IMR-90 (cell line): ENCODE measurements at regions not wholly inside any gene's neighbourhood (a gene's known extent, or its start where the extent isn't known, plus 50 kb on each side); places are given as distances from the start of the nearest gene placed in this dataset.

Experiments used
- ATAC-seq: fragments of 200-7000 bp; cut with Tn5 transposase; 2 replicates; pipeline ENCODE4 v1.9.1; 2020; ENCODE audit warnings: low read depth, mild to moderate bottlenecking, moderate library complexity
- BruUV-seq: library from RNA; stranded (reverse); fragments of 400-500 nt; replicated peaks from 2 replicates; lab custom pipeline; 2021; lab: Mats Ljungman, UMichigan
- CTCF ChIA-PET: fragments of 300-600 bp; formaldehyde crosslinking; extraction: SDS; loops from one replicate; lab custom pipeline; 2021; ENCODE audit warnings: antibody characterized with exemption; lab: Yijun Ruan, JAX
- POLR2A ChIA-PET: fragments of 300-600 bp; sonication (Branson Sonifier 250); formaldehyde crosslinking; loops from one replicate; lab custom pipeline; 2022; ENCODE audit warnings: antibody characterized with exemption; ENCODE audit not compliant: unreplicated experiment; lab: Charles Lee
- DNase-seq: peaks from one replicate; pipeline ENCODE4 v3.0.0; 2013
- H2AFZ ChIP-seq: replicated peaks from 2 replicates; pipeline ENCODE3; 2013; ENCODE audit warnings: low read length, mild to moderate bottlenecking; ENCODE audit not compliant: poor library complexity
- H2AK5ac ChIP-seq: 2 replicates; pipeline ENCODE4 v1.6.1; 2013; ENCODE audit warnings: low read depth, low read length, inconsistent platforms
- H2AK9ac ChIP-seq: replicated peaks from 2 replicates; pipeline ENCODE3; 2013; ENCODE audit warnings: mild to moderate bottlenecking, low read depth, low read length, moderate library complexity; ENCODE audit not compliant: poor library complexity
- H2BK120ac ChIP-seq: 2 replicates; pipeline ENCODE4 v1.6.1; 2013; ENCODE audit warnings: low read depth, low read length, inconsistent platforms
- H2BK15ac ChIP-seq: 3 replicates; pipeline ENCODE4 v1.6.1; 2013; ENCODE audit warnings: low read depth, low read length, inconsistent platforms
- H2BK20ac ChIP-seq: 2 replicates; pipeline ENCODE4 v1.6.1; 2013; ENCODE audit warnings: low read depth, mild to moderate bottlenecking, inconsistent platforms, low read length, moderate library complexity
- H2BK5ac ChIP-seq: 2 replicates; pipeline ENCODE4 v1.6.1; 2013; ENCODE audit warnings: mild to moderate bottlenecking, low read depth, low read length, inconsistent platforms; ENCODE audit not compliant: poor library complexity, severe bottlenecking
- H3K14ac ChIP-seq: replicated peaks from 2 replicates; pipeline ENCODE4 v1.6.1; 2013; ENCODE audit warnings: low read depth, low read length, inconsistent platforms
- H3K18ac ChIP-seq: 2 replicates; pipeline ENCODE4 v1.6.1; 2013; ENCODE audit warnings: low read depth, low read length, control low read depth
- H3K23ac ChIP-seq: 2 replicates; pipeline ENCODE4 v1.6.1; 2013; ENCODE audit warnings: low read depth, low read length, inconsistent platforms
- H3K27ac ChIP-seq: 2 replicates; pipeline ENCODE4 v1.5.1; 2013; ENCODE audit warnings: mild to moderate bottlenecking, control low read depth, low read length; ENCODE audit not compliant: insufficient read depth
- H3K27me3 ChIP-seq: 2 replicates; pipeline ENCODE4 v1.6.1; 2013; ENCODE audit warnings: low read length; ENCODE audit not compliant: control insufficient read depth, insufficient read depth
- H3K36me3 ChIP-seq: 2 replicates; pipeline ENCODE4 v1.6.1; 2013; ENCODE audit warnings: low read length, mixed read lengths; ENCODE audit not compliant: control insufficient read depth, insufficient read depth
- H3K4ac ChIP-seq: 2 replicates; pipeline ENCODE4 v1.6.1; 2013; ENCODE audit warnings: low read depth, low read length, inconsistent platforms
- H3K4me1 ChIP-seq: 2 replicates; pipeline ENCODE4 v1.6.1; 2013; ENCODE audit warnings: low read length, mixed read lengths; ENCODE audit not compliant: control insufficient read depth, insufficient read depth
- H3K4me2 ChIP-seq: 2 replicates; pipeline ENCODE4 v1.6.1; 2013; ENCODE audit warnings: low read depth, mild to moderate bottlenecking, control low read depth, low read length, moderate library complexity
- H3K4me3 ChIP-seq: 2 replicates; pipeline ENCODE4 v1.5.1; 2013; ENCODE audit warnings: low read depth, mild to moderate bottlenecking, control low read depth, low read length, moderate library complexity; ENCODE audit not compliant: insufficient read depth
- H3K56ac ChIP-seq: 2 replicates; pipeline ENCODE4 v1.6.1; 2013; ENCODE audit warnings: low read length, inconsistent platforms; ENCODE audit not compliant: insufficient read depth; ENCODE audit errors: extremely low read depth
- H3K79me1 ChIP-seq, 2 experiments: 2 replicates each; pipeline ENCODE4 v1.6.1; 2013; ENCODE audit warnings: low read length in 2 of 2, inconsistent platforms in 1 of 2, low read depth in 1 of 2
- H3K9ac ChIP-seq: 2 replicates; pipeline ENCODE4 v1.6.1; 2013; ENCODE audit warnings: low read depth, low read length, control low read depth
- H3K9me1 ChIP-seq: 2 replicates; pipeline ENCODE4 v1.6.1; 2013; ENCODE audit warnings: low read length, inconsistent platforms; ENCODE audit not compliant: insufficient read depth
- H3K9me3 ChIP-seq: 2 replicates; pipeline ENCODE4 v1.6.1; 2013; ENCODE audit warnings: low read length; ENCODE audit not compliant: control insufficient read depth, insufficient read depth
- H4K20me1 ChIP-seq: 2 replicates; pipeline ENCODE4 v1.6.1; 2013; ENCODE audit warnings: low read length, inconsistent platforms; ENCODE audit not compliant: insufficient read depth
- H4K5ac ChIP-seq: 2 replicates; pipeline ENCODE4 v1.6.1; 2013; ENCODE audit warnings: mild to moderate bottlenecking, low read depth, low read length, control low read depth
- H4K8ac ChIP-seq, 2 experiments: 2 replicates each; pipeline ENCODE4 v1.6.1; 2013; ENCODE audit warnings: low read depth in 2 of 2, low read length in 2 of 2, control low read depth in 1 of 2, inconsistent platforms in 1 of 2
- H4K91ac ChIP-seq: 2 replicates; pipeline ENCODE4 v1.6.1; 2013; ENCODE audit warnings: low read depth, low read length, inconsistent platforms; ENCODE audit not compliant: insufficient read depth
- BHLHE40 ChIP-seq: fragments of 150-350 bp; IDR thresholded peaks from 2 replicates; pipeline ENCODE4 v1.6.1; 2016; ENCODE audit warnings: mild to moderate bottlenecking, low read depth, low read length
- CEBPB ChIP-seq: IDR thresholded peaks from 2 replicates; pipeline ENCODE4 v1.6.1; 2012; ENCODE audit warnings: low read depth, low read length, improper control_type of control experiment
- MAFK ChIP-seq: IDR thresholded peaks from 2 replicates; pipeline ENCODE4 v1.6.1; 2012; ENCODE audit warnings: low read depth, low read length, improper control_type of control experiment
- MAZ ChIP-seq: IDR thresholded peaks from 2 replicates; pipeline ENCODE4 v1.6.1; 2012; ENCODE audit warnings: low read depth, mild to moderate bottlenecking, low read length, improper control_type of control experiment, moderate library complexity, borderline replicate concordance
- NFE2L2 ChIP-seq: fragments of 150-350 bp; IDR thresholded peaks from 2 replicates; pipeline ENCODE4 v1.6.1; 2016; ENCODE audit warnings: low read depth, mild to moderate bottlenecking, low read length
- POLR2A ChIP-seq: IDR thresholded peaks from 2 replicates; pipeline ENCODE4 v1.6.1; 2012; ENCODE audit warnings: mild to moderate bottlenecking, low read depth, low read length
- SMC3 ChIP-seq: fragments of 150-350 bp; IDR thresholded peaks from 2 replicates; pipeline ENCODE4 v1.6.1; 2016; ENCODE audit warnings: low read depth, mild to moderate bottlenecking, antibody characterized with exemption, low read length, moderate library complexity
- WGBS, 2 experiments: methylation state at CpG; one replicate each; pipeline versions ENCODE4 v1.1.5 to v1.1.7; 2013; ENCODE audit warnings: missing lambda C conversion rate in 2 of 2; ENCODE audit not compliant: insufficient read length in 1 of 2; ENCODE audit errors: extremely low coverage in 2 of 2; 5-methylcytosine and 5-hydroxymethylcytosine counted together
- dilution Hi-C: fragments of 300-500 bp; cut with HindIII; formaldehyde crosslinking; loops from one replicate; pipeline ENCODE4 v1.14.3; 2018; ENCODE audit warnings: low sequenced_read_pairs; ENCODE audit not compliant: unreplicated experiment
- in situ Hi-C: fragments of 300-500 bp; cut with MboI; formaldehyde crosslinking; loops from 3 replicates; pipeline ENCODE4 v1.14.3; 2019; ENCODE audit warnings: low sequenced_read_pairs, inconsistent platforms, mixed read lengths
- intact Hi-C: fragments of 100-400 bp; cut with micrococcal nuclease; formaldehyde crosslinking; loops from 2 replicates; pipeline ENCODE4 v1.10.0; 2022
- TF ChIP-seq, protein P1 (sequence below): fragments of 150-350 bp; IDR thresholded peaks from 2 replicates; pipeline ENCODE4 v1.6.1; 2016; ENCODE audit warnings: low read depth, mild to moderate bottlenecking, low read length, moderate library complexity, borderline replicate concordance

GRCh38 chr7:17095931-17096330 lies 202.5 kb upstream of the AHR start:
- Histone ChIP-seq H3K79me1 (no peaks in the 10 kb centered on the region), H4K20me1 (no peaks in the 10 kb centered on the region), H4K5ac (no peak overlapping the region), H3K9me1 (no peaks in the 10 kb centered on the region), H2BK5ac (no peak overlapping the region), H2AK9ac (no peak overlapping the region), H3K9me3 (no peaks in the 10 kb centered on the region), H3K4me3 (no peak overlapping the region), H3K56ac (no peak overlapping the region), H4K8ac (no peak overlapping the region), H2AK5ac (no peak overlapping the region), H3K4ac (no peak overlapping the region), H2BK20ac (no peak overlapping the region), H3K36me3 (no peaks in the 10 kb centered on the region), H3K9ac (no peak overlapping the region), H3K4me1 (no peaks in the 10 kb centered on the region), H3K27ac (no peak overlapping the region), H3K4me2 (no peak overlapping the region), H3K23ac (no peak overlapping the region), H2BK120ac (no peak overlapping the region), H3K18ac (no peak overlapping the region), H2BK15ac (no peak overlapping the region), H4K91ac (no peak overlapping the region), H3K27me3 (no peaks in the 10 kb centered on the region), H3K14ac (no peak overlapping the region), H2AFZ (no peak overlapping the region)
- no peak for TF ChIP-seq NFE2L2
- TF ChIP-seq POLR2A, result no peak
- TF ChIP-seq CEBPB, result no peak
- no peak for TF ChIP-seq MAZ
- TF ChIP-seq BHLHE40, result no peak
- no peak for TF ChIP-seq MAFK
- TF ChIP-seq, protein P1, sequence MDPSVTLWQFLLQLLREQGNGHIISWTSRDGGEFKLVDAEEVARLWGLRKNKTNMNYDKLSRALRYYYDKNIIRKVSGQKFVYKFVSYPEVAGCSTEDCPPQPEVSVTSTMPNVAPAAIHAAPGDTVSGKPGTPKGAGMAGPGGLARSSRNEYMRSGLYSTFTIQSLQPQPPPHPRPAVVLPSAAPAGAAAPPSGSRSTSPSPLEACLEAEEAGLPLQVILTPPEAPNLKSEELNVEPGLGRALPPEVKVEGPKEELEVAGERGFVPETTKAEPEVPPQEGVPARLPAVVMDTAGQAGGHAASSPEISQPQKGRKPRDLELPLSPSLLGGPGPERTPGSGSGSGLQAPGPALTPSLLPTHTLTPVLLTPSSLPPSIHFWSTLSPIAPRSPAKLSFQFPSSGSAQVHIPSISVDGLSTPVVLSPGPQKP, result no peak
- TF ChIP-seq SMC3, result no peak
- DNase-seq, result no peak
- ChIA-PET CTCF (no interaction called here), POLR2A (no interaction called here)
- ATAC-seq, result no peak
- intact Hi-C loops (no loop called here), dilution Hi-C loops (no loop called here), in situ Hi-C loops (no loop called here)
- WGBS, 2 experiments, result no CpG with 5 or more reads among the region's 2 CpGs
- no TSS peak for BruUV-seq
